ENCODE measurements at regions not wholly inside any gene's neighbourhood (a gene's known extent, or its start where the extent isn't known, plus 50 kb on each side); places are given as distances from the start of the nearest gene placed in this dataset.

DNA sequence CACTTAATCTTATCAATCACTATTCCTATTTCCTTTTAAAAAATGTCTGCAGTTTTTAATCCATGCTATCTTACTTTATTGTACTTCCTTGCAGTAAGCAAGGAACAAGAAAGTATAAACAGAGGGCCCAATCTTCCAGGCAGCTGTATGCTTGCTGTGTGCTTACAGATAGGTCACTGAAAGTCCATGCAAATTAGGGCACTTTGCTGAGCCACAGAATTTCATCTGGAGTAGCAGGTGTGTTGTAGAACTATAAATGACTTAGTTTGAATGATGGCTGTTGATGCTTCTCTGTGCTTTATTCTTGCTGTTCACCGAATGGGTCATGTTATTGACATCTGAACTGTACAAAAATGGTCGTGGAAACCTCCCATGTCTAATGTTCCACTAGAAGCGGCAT is 154.6 kb downstream of the ATOH1 start:
- TF ChIP-seq CEBPB (IDR thresholded peaks at IDR 0.05) = no peak
- TF ChIP-seq, protein P1, sequence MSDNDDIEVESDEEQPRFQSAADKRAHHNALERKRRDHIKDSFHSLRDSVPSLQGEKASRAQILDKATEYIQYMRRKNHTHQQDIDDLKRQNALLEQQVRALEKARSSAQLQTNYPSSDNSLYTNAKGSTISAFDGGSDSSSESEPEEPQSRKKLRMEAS (IDR thresholded peaks at IDR 0.05) = no peak
